ENCODE measurements at regions not wholly inside any gene's neighbourhood (a gene's known extent, or its start where the extent isn't known, plus 50 kb on each side); places are given as distances from the start of the nearest gene placed in this dataset.

DNA sequence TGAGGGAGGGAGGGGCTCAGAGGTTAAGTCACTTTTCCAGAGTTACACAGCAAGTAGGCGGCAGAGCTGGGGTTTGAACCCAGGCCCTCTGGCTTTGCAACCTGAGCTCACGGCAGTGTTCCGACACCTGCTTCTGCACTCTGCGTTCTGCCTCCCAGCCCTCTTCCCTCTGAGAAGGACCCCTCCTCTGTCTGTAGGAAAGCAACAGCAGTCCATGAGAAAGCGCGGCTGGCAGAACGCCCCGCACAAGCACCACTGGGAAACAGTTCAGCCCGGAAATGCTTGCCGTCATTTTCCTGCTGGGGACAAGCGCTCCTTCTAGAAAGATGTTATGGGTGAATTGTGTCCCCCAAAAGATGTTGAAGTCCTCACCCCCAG lies 241.1 kb downstream of the NPHP4 start:
- in situ Hi-C loops (cut with MboI; ENCODE audit: low sequenced_read_pairs), result no loop called here

DNA sequence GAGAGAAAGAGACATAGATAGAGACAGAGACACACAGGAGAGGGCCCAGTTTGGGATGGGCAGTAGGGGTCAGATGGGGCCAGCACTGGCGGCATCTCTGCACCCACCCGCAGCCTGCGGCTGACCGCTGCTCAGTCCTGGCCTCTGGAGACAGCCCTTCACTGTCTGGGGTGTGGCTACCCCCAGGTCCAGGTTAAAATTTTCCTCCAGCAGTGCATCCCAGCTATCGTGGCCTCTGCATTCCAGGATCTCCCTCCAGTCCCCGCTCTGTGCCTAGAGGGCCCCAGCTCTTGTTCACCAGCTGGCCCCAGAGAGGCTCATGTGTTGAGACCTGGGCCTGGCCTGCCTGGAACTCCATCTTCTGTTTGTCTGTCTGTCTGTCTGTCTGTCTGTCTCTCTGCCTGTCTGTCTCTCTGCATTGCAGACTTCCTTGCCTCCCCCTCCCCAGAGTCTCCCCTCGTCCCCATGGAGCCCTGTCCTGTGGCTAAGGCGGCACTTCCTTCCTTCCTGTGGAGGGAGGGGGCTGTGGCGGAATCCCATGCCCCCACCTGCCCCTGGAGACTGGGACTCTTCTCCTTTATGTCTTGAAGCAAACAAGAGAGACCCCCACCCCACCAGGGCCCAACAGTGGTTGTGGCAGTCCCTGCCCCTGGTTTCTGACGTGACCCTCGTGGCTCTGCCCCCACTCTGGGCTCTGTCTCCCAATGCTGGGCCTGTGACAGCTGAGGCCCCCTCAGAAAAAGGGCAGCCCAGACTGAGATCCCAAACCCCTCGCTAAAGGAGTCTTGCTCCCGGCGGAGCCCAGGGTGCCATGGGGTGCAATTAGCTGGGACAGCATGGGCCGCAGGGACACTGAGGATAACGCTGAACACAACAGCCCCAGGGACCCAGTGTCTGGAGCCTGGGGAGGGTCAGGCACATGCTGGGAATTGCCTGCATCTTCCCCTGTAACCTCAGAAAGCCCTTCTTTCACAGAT lies 241.8 kb downstream of the NPHP4 start:
- in situ Hi-C loops (cut with MboI; ENCODE audit: low sequenced_read_pairs), result no loop called here

DNA sequence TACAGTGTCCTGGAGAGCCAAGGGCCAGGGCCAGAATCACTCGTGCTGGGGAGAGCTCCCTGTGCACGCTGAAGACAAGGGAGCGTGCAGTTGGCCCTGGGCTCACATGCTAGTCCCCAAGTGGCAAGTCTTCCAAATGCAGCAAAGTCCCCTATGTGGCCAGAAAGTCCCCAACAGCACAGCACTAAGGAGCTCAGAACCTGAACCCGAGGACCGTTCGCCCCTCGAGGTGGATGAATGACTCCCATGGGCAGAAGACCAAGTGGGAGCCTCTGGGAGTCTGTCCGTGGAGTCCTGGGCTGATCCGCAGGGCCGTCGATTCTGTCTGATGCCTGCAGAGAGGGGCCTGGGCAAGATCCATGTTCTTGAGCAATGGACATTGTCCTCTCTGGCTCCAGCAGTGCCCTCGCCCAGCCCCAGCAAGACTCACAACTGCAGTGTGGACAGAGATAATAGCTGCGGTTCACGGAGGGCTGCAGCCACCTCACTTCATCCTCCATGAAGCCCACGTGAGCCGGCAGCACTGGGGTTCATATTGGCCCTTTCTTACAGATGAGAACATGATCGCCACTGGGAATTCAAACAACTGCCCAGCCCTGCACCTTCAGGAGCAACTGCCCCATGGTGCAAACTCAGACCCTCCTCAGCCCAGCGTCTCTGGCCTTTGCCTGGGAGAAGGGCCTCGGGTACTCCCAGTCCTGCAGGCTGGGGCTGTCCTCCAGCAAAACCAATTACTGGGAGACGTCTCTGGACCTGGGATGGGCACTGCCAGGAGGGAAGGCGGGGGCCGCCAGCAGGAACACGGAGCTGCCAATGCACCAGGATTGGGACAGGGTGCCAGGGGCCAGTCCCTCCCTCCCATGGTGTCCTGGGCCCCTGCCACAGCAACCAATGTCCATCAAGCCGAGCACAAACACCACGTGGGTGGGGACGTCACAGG lies 243.7 kb downstream of the NPHP4 start:
- in situ Hi-C loops (cut with MboI; ENCODE audit: low sequenced_read_pairs), result no loop called here

DNA sequence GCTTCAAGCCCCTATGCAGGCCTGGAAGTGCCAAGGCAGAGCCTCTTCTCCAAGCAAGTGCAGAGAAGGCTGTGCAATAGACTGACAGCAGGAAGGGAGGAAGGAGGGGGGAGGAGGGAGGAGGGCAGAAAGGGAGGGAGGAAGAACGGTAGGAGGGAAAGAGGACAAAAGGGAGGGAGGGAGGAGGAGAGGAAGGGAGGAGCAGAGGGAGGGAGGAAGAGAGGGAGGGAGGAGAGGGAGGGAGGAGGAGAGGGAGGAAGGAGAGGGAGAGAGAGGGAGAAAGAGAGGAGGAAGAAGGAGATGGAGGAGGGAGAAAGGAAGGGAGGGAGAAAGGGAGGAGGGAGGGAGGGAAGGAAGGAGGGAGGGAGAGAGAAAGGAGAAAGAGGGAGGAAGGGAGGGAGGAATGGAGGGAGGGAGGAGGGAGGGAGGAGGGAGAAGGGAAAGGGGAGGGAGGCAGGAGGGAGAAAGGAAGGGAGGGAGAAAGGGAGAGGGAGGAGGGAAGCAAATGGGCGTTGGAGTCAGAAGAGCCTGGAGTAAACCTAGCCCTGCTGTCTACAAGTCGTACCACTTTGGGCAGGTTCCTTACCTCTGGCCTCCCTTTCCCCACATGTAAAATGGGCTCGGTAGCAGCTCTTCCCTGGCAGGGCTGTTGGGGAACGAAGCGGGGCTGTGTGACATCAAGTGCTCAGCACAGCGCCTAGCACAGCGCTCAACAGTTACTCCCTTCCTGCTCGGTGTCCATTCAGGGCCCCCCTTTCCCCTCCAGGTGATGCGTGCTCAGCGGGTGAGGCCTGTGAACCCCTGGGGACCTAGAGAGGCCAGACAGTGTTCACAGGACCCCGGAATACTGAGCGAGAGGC lies 244.6 kb downstream of the NPHP4 start:
- in situ Hi-C loops (cut with MboI; ENCODE audit: low sequenced_read_pairs), result no loop called here

DNA sequence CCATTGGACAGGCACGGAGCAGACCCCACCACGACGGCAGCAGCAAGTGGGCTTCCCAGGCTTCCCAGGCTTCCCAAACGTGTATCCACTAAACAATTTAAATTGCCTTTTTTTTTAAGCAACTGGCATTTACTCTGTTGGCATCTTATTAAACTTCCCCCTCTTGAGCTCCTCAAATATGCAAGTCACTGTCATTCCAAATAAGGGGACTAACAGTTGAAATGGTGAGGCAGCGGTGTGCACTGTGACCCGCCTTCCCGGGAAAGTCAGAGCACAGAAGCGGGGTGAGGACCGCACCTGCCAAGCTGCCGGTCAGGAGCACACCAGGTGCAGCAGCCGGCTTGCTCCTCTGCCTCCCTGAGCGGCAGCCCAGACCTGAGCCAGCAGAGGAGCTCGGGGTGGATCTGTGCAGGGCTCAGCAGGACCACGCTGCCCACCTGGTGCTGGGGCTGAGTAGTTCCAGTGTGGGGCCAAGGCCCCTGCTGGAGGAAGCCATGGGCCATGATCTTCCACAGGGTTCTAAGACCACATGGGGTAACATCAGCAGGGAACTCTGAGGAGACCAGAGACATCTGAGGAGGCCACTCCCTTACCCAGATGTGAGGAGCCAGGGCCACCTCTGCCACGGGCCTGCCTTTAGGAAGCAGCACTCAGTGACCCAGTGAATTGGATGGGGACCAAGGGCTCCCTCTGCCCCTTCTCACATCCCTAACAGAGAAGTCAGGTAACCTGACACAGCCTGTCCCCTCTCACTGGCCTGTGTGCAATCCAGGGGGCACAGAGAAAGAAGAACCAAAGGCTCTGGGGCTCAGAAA lies 245.4 kb downstream of the NPHP4 start:
- in situ Hi-C loops (cut with MboI; ENCODE audit: low sequenced_read_pairs), result no loop called here

DNA sequence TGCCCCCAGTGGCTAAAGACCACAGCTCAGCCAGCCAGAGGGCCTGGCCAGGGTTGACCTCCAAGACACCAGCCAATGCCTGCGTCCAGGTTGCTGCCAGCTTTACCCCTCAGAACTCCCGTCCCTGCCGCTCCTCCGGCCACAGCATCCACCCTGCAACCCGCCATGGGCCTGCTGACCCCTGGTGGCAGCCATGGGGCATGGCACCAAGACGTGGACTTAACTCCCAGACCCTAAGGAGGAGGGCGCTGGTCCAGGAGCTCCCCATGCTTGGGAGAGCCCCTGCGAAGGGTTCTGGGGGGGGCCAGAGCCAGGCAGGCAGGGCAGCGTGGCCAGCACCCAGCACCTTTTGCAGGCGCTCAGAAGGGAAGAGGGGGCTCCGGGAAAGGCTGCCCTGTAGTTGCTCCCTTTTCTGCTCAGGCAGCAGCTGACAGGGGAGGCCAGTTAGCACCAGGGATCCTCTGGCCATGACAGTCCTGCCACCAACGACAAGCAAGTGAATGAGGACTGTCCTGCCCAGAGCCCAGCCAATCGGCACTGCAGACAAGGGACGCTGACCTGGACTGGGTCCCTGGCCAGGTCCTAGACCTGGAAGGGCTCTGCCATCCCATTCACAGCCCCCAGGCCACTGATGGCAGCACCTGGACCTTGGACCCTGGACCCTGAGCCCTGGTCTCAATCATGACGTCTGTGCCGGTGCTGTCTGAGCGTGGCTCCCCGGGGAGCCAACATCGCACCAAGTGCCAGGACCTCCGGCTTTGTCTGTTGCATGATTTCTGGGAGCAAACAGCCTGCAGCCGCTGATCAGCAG lies 246.2 kb downstream of the NPHP4 start:
- in situ Hi-C loops (cut with MboI; ENCODE audit: low sequenced_read_pairs), result no loop called here

DNA sequence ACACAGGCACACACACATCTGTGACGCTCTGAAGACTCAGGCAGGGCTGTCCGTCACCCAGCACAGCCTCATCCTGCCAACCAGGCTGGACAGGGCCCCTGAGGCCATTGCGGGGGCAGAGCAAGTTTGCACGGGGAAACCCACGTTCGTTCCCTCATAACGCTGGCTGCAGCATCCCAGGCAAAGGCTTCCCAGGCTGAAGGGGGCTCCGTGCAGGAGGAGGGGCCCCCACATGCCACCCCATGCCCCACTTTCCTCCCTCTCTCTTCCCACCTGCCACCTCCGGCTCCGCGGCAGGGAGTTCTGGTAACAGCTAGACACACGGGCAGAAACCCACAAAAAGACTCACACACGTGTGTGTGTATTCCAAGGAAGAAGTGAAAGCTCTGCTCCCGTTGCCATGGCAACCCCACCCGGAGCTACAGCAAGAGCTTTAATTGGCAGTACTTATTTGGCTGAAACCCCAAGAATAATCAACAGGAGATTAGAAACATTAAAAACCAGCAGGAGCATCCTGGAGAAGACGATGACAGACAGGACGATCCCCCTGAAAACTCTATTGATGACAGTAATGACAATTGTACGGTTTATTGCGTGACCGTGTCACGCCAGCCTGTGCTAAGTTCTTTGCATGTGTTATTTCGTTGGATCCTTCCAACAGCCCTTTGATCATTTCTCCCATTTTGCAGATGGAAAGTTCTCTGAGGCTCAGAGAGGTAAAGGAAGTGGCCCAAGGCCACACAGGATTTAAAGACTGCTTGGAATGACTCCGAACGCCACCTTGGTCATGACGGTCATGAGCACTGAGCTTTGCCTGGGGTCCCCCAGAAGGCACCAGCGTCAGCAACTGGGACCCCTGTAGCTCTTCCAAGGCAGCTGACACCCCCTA lies 247.1 kb downstream of the NPHP4 start:
- in situ Hi-C loops (cut with MboI; ENCODE audit: low sequenced_read_pairs), result no loop called here

DNA sequence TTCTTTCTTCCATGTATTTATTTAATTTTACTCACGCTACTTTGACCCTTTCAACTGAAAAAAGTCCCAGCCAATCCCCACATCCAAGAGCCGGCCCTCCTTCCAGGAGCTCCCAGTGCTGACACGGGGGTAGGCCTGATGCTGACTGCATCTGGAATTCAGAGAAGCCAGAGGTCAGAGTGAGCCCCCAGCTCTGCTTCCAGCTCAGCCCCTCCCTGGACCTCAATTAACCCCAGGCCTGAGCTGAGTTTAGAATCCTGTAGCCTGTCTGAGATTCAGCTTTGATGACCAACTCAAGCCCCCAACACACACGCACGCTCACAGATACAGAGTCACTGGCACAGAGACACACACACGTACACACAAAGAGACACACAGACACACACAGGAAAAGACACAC lies 247.9 kb downstream of the NPHP4 start:
- in situ Hi-C loops (cut with MboI; ENCODE audit: low sequenced_read_pairs), result no loop called here

DNA sequence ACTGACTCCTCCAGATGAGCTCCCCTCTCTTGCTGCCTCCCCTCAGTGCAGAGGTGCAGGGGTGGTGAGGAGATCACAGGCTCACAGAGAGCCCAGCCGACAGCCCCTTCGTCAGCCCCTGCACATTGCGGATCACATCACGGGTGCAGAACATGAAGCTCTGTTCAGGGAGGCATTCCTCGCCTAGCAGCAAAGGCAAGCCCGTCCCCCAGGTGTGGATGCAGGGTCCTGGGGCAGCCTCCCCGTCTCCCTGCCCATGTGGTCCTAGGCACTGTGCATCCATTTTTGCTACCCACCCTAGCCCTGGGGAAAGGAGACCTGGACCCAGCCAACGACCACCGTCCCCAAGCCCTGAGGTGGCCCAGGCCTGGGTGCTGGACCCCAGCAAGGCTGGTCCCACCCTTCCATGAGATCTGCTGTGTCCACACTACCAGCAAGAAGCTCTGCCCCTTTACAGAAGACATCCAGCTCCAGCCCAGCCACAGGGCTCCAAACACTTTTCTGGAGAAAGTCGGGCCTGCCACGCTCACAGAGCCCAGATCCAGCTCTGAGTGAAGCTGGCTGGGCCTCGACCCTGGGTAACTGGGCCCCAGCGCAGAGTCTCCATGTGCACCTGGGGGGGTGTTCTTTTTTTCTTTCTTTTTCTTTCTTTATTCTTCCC lies 248.7 kb downstream of the NPHP4 start:
- in situ Hi-C loops (cut with MboI; ENCODE audit: low sequenced_read_pairs), result no loop called here

DNA sequence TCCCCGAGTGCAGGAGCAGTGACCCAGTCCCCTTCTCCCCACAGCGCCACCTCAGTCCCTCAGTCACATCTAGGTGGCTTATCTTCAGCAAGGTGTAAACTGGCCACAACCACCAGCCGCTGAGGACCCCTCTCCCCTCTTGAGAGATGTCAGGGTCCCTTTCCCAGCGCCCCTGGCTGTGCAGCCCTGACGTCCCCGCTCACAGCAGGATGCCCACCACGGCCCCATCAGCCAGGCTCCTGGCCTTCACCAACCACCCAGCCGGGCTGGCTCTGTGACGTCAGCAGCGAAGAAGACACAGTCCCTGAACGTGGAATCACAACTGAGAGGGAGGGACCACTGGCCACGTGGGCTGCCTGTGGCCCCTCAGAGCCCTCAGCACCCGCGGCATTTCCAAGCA lies 249.4 kb downstream of the NPHP4 start:
- in situ Hi-C loops (cut with MboI; ENCODE audit: low sequenced_read_pairs), result no loop called here

DNA sequence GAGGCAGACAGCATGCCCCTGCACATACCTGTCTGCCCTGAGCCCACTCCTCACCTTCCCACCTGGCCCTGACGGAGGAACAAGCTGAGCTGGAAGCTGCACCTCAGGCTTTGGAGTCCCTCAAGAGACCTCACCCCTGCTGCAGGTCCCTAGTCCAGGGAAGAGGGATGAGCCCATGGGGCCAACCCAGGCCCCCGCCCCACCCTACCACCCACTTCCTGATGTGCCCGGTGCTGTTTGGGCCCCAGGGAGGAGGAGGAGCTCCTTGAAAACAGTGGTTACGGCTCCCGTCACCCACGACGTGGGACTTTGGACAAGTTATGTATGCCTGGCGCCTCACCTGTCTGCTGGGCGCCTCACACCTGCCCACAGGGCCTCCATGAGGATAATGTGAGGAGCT lies 250.2 kb downstream of the NPHP4 start:
- in situ Hi-C loops (cut with MboI; ENCODE audit: low sequenced_read_pairs), result no loop called here

DNA sequence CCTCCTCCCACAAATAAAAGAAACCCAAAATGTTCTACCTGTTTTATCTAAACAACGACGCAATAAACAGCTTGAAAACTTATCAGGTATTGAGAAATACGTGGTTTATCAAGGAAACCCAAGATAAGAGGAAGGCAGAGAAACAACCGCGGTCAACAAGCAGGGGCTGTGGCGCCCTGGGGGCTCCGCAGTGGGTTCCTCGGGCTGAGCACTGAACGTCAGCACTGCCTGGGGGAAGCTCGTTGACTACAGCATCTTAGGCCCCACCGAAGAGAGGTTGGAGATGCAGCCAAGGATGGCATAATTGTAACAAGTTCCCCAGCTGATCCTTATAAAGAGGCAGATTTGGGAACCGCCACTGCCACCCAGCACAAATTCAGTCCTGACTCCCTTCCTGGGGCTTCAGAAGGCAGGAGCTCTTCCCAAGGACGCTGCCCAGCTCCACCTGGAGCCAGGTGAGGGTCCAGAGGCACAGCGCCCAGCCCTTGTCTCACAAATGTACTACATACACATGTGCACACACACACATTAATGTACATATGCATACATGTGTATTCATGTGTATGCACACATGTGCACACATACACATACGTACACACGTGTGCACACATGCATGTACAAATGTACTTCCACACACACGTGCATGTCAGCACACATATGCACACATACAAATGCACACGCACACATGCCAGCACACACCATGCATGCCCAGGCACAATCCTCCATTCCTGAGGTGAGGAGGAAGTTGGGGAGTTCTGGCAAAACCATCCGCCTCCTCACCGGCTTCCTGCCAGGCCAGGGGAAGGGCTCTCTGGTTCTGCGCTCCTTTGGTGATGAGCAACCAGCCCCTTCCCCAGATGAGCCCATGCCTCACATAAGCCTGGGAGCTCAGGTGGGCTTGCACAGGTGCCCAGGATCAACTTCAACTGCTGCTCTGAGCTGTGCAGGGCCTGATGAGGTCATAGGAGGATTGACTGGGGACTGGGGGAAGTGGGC lies 251.1 kb downstream of the NPHP4 start:
- in situ Hi-C loops (cut with MboI; ENCODE audit: low sequenced_read_pairs), result no loop called here

DNA sequence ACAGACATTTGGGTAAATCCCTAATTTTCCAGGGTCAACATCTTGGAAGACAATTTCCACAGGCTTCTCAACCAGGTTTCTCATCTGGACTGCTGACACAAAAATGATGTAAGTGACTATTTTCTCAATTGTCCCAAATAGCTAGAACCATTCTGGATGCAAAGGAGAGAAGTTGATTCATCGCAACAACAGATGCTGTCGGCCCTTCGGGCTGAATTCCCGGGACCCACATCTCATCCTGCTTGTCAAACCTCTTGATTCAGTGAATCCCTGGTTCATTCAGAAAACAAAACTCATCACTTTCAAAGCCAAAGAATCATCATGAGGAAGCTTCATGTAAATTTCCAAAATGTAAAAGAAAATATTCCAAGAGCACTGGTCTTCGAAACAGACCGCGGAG lies 251.8 kb downstream of the NPHP4 start:
- in situ Hi-C loops (cut with MboI; ENCODE audit: low sequenced_read_pairs), result no loop called here

DNA sequence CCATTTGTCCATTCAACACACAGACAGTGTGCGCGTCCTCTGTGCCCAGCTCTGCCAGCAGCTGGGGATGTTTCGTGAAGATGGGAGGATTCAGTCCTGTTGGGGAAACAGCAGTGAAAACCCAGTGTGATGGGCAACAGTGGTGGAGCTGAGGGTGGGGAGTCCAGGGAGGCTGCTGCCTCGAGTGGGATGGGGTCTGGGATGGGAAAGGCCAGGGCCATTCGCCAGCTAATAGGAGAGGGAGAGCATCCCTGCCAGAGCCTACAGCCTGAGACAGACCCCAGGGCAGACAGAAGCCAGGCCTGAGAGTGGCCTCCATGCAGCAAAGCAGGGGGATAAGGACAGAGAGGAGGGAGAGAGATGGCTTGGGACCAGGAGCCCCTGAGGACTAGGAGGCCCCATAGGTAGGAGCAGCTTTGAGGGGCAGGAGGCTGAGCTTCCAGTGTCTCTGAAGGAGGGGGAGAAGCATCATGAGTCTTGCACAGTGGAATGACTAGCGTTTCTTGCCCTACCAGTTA lies 252.6 kb downstream of the NPHP4 start:
- in situ Hi-C loops (cut with MboI; ENCODE audit: low sequenced_read_pairs), result no loop called here

DNA sequence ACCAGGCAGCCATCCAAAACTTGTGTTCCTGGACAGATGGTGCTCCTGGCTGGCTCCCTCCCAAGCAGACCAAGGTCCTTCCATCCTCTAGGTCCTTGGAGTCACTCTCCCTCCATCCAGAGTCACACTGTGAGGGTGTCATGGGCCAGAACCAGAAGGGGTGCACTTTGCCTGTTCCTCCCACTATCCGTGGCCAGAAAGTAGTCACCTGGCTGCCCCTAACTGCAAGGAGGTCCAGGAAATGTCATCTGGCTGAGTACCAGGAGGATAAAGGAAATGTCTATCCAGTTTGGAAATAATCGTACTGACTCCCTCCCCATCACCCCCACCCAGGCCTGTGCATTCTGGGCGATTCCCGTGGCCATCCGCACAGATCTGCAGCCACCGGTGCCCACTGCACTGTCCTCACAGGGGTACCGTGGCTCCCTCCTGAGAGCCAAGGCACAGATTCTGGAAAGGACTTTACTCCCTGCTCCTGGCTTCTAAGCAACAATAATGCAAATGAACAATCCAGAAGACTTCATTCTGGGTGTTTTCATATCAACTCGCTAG lies 253.2 kb downstream of the NPHP4 start:
- in situ Hi-C loops (cut with MboI; ENCODE audit: low sequenced_read_pairs), result no loop called here

DNA sequence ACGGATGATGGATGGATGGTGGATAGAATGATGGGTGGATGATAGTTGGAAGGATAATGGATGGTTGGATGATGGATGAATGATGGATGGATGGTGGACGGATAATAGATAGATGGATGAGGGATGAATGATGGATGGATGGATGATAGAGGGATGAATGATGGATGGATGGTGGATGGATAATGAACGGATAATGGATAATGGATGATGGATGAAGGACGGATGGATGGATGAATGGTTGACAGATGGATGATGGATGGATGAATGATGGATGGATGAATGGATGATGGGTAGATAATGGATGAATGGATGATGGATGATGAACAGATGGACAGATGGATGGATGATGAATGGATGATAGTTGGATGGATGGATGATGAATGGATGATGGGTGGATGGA lies 255.1 kb downstream of the NPHP4 start:
- in situ Hi-C loops (cut with MboI; ENCODE audit: low sequenced_read_pairs), result no loop called here
